NCI-H748 (cell line): ENCODE measurements at regions not wholly inside any gene's neighbourhood (a gene's known extent, or its start where the extent isn't known, plus 50 kb on each side); places are given as distances from the start of the nearest gene placed in this dataset.
A peak's percentile ranks its signal among the peaks of the same experiment; 100 is the strongest.
"Not testable (repeated sequence)": the region's sequence is repeated elsewhere in the genome, so short reads cannot be mapped to it uniquely, and the experiment has no call there.

ENCODE experiments used
- DNase-seq: peaks from one replicate; lab custom pipeline; 2025; ENCODE audit not compliant: unreplicated experiment; lab: John Stamatoyannopoulos, UW

- DNase-seq = no peak
Measured at GRCh38 chr6:15001326-15001910, 244.5 kb upstream of the JARID2 start.

- DNase-seq = no peak
Measured at GRCh38 chr6:15008269-15008668, 237.6 kb upstream of the JARID2 start.

GRCh38 chr6:15014958-15015357 is 230.9 kb upstream of the JARID2 start:
- DNase-seq = no peak

GRCh38 chr6:15016813-15017212 is 229.1 kb upstream of the JARID2 start:
- DNase-seq = no peak

- no peak for DNase-seq
Measured at GRCh38 chr6:15017261-15017660, 228.6 kb upstream of the JARID2 start.

GRCh38 chr6:15017803-15018202 is 228.1 kb upstream of the JARID2 start:
- DNase-seq = no peak

- DNase-seq = no peak
Measured at GRCh38 chr6:15020119-15020770, 225.6 kb upstream of the JARID2 start.

- DNase-seq = no peak
Measured at GRCh38 chr6:15021074-15021473, 224.8 kb upstream of the JARID2 start.

- not testable (repeated sequence) for DNase-seq
Measured at GRCh38 chr6:15023018-15023417, 222.9 kb upstream of the JARID2 start.

GRCh38 chr6:15023448-15023847 is 222.4 kb upstream of the JARID2 start:
- no peak for DNase-seq

GRCh38 chr6:15025446-15025845 is 220.4 kb upstream of the JARID2 start:
- DNase-seq = no peak

- peak; percentile 99 for DNase-seq
Measured at GRCh38 chr6:15026832-15027231, 219.0 kb upstream of the JARID2 start.

- no peak for DNase-seq
Measured at GRCh38 chr6:15027472-15027871, 218.4 kb upstream of the JARID2 start.

GRCh38 chr6:15032015-15032414 is 213.9 kb upstream of the JARID2 start:
- no peak for DNase-seq

GRCh38 chr6:15033850-15034203 is 212.0 kb upstream of the JARID2 start:
- DNase-seq = peak; percentile 73

GRCh38 chr6:15036690-15037245 is 209.1 kb upstream of the JARID2 start:
- peak; percentile 90 for DNase-seq

GRCh38 chr6:15037253-15037652 is 208.6 kb upstream of the JARID2 start:
- DNase-seq = no peak

GRCh38 chr6:15038013-15038791 is 207.7 kb upstream of the JARID2 start:
- DNase-seq = no peak

GRCh38 chr6:15039136-15039535 is 206.7 kb upstream of the JARID2 start:
- DNase-seq = no peak

GRCh38 chr6:15042938-15043337 is 202.9 kb upstream of the JARID2 start:
- no peak for DNase-seq

GRCh38 chr6:15044146-15044882 is 201.6 kb upstream of the JARID2 start:
- peak; percentile 35 for DNase-seq
